ENCODE measurements at regions not wholly inside any gene's neighbourhood (a gene's known extent, or its start where the extent isn't known, plus 50 kb on each side); places are given as distances from the start of the nearest gene placed in this dataset.

DNA sequence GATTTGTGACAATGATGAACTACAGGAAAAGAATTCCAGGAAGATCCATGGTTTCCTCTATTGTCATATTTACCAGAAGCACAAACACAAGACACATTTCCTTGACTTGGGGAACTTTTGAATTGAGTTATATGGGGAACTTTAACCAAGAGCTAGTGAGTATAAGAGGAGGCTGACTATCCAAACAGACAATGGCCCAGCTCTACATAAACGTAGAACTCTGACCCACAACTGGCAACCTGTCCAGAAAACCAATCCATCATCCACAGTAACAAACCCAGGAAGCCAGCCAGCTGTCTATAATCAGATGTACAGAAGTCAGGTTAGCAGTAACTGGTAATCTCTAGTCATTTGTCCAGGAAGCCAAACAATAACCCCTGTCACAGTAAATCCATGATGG is 167.0 kb upstream of the CPEB2 start:
- no peaks in the 10 kb centered on the region for H3K4me1 ChIP-seq (ENCODE audit: insufficient read depth)
- no peaks in the 10 kb centered on the region for H3K36me3 Mint-ChIP-seq (ENCODE audit: low read depth)
- H4K20me1 ChIP-seq (replicated peaks; ENCODE audit: insufficient read depth), result no peaks in the 10 kb centered on the region
- H3K27ac Mint-ChIP-seq, result no peak overlapping the region
- H3K4me1 Mint-ChIP-seq, result no peaks in the 10 kb centered on the region
- H3K4me3 ChIP-seq, result no peak overlapping the region
- no peaks in the 10 kb centered on the region for H3K79me2 ChIP-seq (replicated peaks; ENCODE audit: insufficient read depth)
- no peaks in the 10 kb centered on the region for H3K36me3 ChIP-seq (ENCODE audit: insufficient read depth)
- H3K27me3 Mint-ChIP-seq (ENCODE audit: insufficient read depth, low read depth, poor library complexity), result no peaks in the 10 kb centered on the region
- no peak overlapping the region for H3K27ac ChIP-seq (ENCODE audit: low read depth)
- DNase-seq (ENCODE audit: low spot score) (no peak), ATAC-seq (no peak)
- no peak overlapping the region for H3K4me2 ChIP-seq
- no peak overlapping the region for H2AFZ ChIP-seq
- H3K27me3 ChIP-seq (ENCODE audit: insufficient read depth), result no peaks in the 10 kb centered on the region
- peaks cover 11% of the 10 kb centered on the region; the same call in 1 of the 3 replicates for H3K9me3 Mint-ChIP-seq
- H3K4me3 Mint-ChIP-seq, result no peak overlapping the region
- TF ChIP-seq, protein P1, sequence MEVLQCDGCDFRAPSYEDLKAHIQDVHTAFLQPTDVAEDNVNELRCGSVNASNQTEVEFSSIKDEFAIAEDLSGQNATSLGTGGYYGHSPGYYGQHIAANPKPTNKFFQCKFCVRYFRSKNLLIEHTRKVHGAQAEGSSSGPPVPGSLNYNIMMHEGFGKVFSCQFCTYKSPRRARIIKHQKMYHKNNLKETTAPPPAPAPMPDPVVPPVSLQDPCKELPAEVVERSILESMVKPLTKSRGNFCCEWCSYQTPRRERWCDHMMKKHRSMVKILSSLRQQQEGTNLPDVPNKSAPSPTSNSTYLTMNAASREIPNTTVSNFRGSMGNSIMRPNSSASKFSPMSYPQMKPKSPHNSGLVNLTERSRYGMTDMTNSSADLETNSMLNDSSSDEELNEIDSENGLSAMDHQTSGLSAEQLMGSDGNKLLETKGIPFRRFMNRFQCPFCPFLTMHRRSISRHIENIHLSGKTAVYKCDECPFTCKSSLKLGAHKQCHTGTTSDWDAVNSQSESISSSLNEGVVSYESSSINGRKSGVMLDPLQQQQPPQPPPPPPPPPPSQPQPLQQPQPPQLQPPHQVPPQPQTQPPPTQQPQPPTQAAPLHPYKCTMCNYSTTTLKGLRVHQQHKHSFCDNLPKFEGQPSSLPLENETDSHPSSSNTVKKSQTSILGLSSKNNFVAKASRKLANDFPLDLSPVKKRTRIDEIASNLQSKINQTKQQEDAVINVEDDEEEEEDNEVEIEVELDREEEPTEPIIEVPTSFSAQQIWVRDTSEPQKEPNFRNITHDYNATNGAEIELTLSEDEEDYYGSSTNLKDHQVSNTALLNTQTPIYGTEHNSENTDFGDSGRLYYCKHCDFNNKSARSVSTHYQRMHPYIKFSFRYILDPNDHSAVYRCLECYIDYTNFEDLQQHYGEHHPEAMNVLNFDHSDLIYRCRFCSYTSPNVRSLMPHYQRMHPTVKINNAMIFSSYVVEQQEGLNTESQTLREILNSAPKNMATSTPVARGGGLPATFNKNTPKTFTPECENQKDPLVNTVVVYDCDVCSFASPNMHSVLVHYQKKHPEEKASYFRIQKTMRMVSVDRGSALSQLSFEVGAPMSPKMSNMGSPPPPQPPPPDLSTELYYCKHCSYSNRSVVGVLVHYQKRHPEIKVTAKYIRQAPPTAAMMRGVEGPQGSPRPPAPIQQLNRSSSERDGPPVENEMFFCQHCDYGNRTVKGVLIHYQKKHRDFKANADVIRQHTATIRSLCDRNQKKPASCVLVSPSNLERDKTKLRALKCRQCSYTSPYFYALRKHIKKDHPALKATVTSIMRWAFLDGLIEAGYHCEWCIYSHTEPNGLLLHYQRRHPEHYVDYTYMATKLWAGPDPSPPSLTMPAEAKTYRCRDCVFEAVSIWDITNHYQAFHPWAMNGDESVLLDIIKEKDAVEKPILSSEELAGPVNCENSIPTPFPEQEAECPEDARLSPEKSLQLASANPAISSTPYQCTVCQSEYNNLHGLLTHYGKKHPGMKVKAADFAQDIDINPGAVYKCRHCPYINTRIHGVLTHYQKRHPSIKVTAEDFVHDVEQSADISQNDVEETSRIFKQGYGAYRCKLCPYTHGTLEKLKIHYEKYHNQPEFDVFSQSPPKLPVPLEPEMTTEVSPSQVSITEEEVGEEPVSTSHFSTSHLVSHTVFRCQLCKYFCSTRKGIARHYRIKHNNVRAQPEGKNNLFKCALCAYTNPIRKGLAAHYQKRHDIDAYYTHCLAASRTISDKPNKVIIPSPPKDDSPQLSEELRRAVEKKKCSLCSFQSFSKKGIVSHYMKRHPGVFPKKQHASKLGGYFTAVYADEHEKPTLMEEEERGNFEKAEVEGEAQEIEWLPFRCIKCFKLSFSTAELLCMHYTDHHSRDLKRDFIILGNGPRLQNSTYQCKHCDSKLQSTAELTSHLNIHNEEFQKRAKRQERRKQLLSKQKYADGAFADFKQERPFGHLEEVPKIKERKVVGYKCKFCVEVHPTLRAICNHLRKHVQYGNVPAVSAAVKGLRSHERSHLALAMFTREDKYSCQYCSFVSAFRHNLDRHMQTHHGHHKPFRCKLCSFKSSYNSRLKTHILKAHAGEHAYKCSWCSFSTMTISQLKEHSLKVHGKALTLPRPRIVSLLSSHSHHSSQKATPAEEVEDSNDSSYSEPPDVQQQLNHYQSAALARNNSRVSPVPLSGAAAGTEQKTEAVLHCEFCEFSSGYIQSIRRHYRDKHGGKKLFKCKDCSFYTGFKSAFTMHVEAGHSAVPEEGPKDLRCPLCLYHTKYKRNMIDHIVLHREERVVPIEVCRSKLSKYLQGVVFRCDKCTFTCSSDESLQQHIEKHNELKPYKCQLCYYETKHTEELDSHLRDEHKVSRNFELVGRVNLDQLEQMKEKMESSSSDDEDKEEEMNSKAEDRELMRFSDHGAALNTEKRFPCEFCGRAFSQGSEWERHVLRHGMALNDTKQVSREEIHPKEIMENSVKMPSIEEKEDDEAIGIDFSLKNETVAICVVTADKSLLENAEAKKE (CRISPR knock-in tag; IDR thresholded peaks at IDR 0.05), result no peak
- no peaks in the 10 kb centered on the region for H3F3A ChIP-seq (replicated peaks; ENCODE audit: low read depth)
- H3K9me2 ChIP-seq (ENCODE audit: insufficient read depth), result no peaks in the 10 kb centered on the region

DNA sequence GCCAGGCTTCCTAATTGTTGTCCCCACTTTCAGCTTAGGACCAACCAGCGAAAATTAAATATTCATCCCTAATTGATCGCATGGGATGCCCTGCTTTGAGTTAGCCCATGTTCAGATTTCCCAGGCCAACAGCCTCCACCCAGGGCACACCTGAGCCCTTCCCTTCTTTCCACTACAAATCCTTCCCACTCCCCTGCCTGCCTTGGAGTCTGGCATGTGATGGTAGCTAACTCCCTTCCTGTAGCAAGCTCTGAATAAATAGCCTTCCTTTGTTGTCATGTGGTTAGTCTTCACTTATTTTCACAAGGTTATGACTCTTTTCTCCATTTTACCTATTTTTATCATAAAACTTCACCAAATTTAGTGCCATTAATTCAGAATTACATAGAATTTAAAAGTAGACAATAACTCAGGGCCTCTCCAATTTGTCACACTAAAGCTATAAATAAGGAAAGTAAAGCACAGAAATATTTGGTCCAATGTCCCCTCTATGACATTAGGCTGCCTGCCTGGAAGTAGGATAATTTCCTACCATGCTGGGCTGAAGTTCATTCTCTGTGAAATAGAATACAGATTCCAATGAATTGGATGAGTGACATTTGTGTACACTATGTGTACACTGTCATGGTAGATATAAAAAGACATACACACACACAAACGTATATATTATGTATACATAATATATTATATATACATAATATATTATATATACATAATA is 166.4 kb upstream of the CPEB2 start:
- DNase-seq (ENCODE audit: low spot score), result no peak
- H3K36me3 Mint-ChIP-seq (ENCODE audit: low read depth), result no peaks in the 10 kb centered on the region
- TF ChIP-seq EZH2phosphoT487 (IDR thresholded peaks at IDR 0.05; ENCODE audit: unreplicated experiment) (no peak), NANOG (IDR thresholded peaks at IDR 0.05; ENCODE audit: borderline replicate concordance) (no peak)
- TF ChIP-seq, protein P2, sequence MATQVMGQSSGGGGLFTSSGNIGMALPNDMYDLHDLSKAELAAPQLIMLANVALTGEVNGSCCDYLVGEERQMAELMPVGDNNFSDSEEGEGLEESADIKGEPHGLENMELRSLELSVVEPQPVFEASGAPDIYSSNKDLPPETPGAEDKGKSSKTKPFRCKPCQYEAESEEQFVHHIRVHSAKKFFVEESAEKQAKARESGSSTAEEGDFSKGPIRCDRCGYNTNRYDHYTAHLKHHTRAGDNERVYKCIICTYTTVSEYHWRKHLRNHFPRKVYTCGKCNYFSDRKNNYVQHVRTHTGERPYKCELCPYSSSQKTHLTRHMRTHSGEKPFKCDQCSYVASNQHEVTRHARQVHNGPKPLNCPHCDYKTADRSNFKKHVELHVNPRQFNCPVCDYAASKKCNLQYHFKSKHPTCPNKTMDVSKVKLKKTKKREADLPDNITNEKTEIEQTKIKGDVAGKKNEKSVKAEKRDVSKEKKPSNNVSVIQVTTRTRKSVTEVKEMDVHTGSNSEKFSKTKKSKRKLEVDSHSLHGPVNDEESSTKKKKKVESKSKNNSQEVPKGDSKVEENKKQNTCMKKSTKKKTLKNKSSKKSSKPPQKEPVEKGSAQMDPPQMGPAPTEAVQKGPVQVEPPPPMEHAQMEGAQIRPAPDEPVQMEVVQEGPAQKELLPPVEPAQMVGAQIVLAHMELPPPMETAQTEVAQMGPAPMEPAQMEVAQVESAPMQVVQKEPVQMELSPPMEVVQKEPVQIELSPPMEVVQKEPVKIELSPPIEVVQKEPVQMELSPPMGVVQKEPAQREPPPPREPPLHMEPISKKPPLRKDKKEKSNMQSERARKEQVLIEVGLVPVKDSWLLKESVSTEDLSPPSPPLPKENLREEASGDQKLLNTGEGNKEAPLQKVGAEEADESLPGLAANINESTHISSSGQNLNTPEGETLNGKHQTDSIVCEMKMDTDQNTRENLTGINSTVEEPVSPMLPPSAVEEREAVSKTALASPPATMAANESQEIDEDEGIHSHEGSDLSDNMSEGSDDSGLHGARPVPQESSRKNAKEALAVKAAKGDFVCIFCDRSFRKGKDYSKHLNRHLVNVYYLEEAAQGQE (IDR thresholded peaks at IDR 0.05; ENCODE audit: unreplicated experiment), result no peak

More for the DNA sequence above, 166.4 kb upstream of the CPEB2 start:
- Mint-ChIP-seq H3K27ac (no peak overlapping the region), H3K27me3 (ENCODE audit: insufficient read depth, low read depth, poor library complexity) (no peaks in the 10 kb centered on the region), H3K9me3 (peaks cover 11% of the 10 kb centered on the region; the same call in 1 of the 3 replicates), H3K4me3 (no peak overlapping the region), H3K4me1 (no peaks in the 10 kb centered on the region)
- no peak overlapping the region for H3K4me2 ChIP-seq
- no peaks in the 10 kb centered on the region for H3F3A ChIP-seq (replicated peaks; ENCODE audit: low read depth)
- H3K27ac ChIP-seq (ENCODE audit: low read depth), result no peak overlapping the region
- H2AFZ ChIP-seq, result no peak overlapping the region
- no peaks in the 10 kb centered on the region for H3K27me3 ChIP-seq (ENCODE audit: insufficient read depth)
- no peak for ATAC-seq
- H3K4me1 ChIP-seq (ENCODE audit: insufficient read depth), result no peaks in the 10 kb centered on the region
- H3K9me2 ChIP-seq (ENCODE audit: insufficient read depth), result no peaks in the 10 kb centered on the region
- H3K36me3 ChIP-seq (ENCODE audit: insufficient read depth), result no peaks in the 10 kb centered on the region
- no peaks in the 10 kb centered on the region for H3K79me2 ChIP-seq (replicated peaks; ENCODE audit: insufficient read depth)
- H3K4me3 ChIP-seq, result no peak overlapping the region
- no peaks in the 10 kb centered on the region for H4K20me1 ChIP-seq (replicated peaks; ENCODE audit: insufficient read depth)

All from GM23338 (cell line).